GM19372 (cell line): ENCODE measurements at regions not wholly inside any gene's neighbourhood (a gene's known extent, or its start where the extent isn't known, plus 50 kb on each side); places are given as distances from the start of the nearest gene placed in this dataset.

ENCODE experiments used
- ATAC-seq: cut with Tn5 transposase; IDR thresholded peaks from one replicate; pipeline ENCODE4 v1.9.1; 2021; ENCODE audit warnings: mild to moderate bottlenecking, low read depth, moderate library complexity; ENCODE audit not compliant: unreplicated experiment

GRCh38 chr1:29454616-29455380, 218.5 kb downstream of the PTPRU start:
- no peak for ATAC-seq

GRCh38 chr1:29453502-29454240, 217.3 kb downstream of the PTPRU start:
- no peak for ATAC-seq

- no peak for ATAC-seq
Measured at GRCh38 chr1:29452463-29453230, 216.3 kb downstream of the PTPRU start.

GRCh38 chr1:29451368-29451892, 215.1 kb downstream of the PTPRU start:
- no peak for ATAC-seq

GRCh38 chr1:29450591-29450990, 214.3 kb downstream of the PTPRU start:
- no peak for ATAC-seq

- ATAC-seq: no peak
Measured at GRCh38 chr1:29448456-29449235, 212.3 kb downstream of the PTPRU start.

GRCh38 chr1:29447368-29447767, 211.0 kb downstream of the PTPRU start:
- ATAC-seq: no peak

- ATAC-seq: no peak
Measured at GRCh38 chr1:29444782-29445729, 208.7 kb downstream of the PTPRU start.

GRCh38 chr1:29444081-29444715, 207.9 kb downstream of the PTPRU start:
- no peak for ATAC-seq

- no peak for ATAC-seq
Measured at GRCh38 chr1:29441916-29442668, 205.8 kb downstream of the PTPRU start.

GRCh38 chr1:29439615-29440014, 203.3 kb downstream of the PTPRU start:
- no peak for ATAC-seq

GRCh38 chr1:29438991-29439390, 202.7 kb downstream of the PTPRU start:
- ATAC-seq: no peak

- no peak for ATAC-seq
Measured at GRCh38 chr1:29437946-29438345, 201.6 kb downstream of the PTPRU start.

GRCh38 chr1:29436181-29436785, 200.0 kb downstream of the PTPRU start:
- no peak for ATAC-seq

GRCh38 chr1:29433830-29434229, 197.5 kb downstream of the PTPRU start:
- ATAC-seq: no peak

GRCh38 chr1:29431138-29431537, 194.8 kb downstream of the PTPRU start:
- ATAC-seq: no peak

- no peak for ATAC-seq
Measured at GRCh38 chr1:29429656-29430055, 193.3 kb downstream of the PTPRU start.

- ATAC-seq: no peak
Measured at GRCh38 chr1:29428997-29429396, 192.7 kb downstream of the PTPRU start.
